ENCODE measurements at regions not wholly inside any gene's neighbourhood (a gene's known extent, or its start where the extent isn't known, plus 50 kb on each side); places are given as distances from the start of the nearest gene placed in this dataset.

GRCh38 chr9:130781569-130781968, 53.5 kb upstream of the ABL1 start:
- DNase-seq (ENCODE audit: low read depth in 2 of 2), result no peak

- DNase-seq (ENCODE audit: low read depth in 2 of 2), result no peak
Measured at GRCh38 chr9:130782886-130783530, 52.0 kb upstream of the ABL1 start.

GRCh38 chr9:130785053-130785452, 50.0 kb upstream of the ABL1 start:
- DNase-seq (ENCODE audit: low read depth in 2 of 2), result no peak
